Naive thymus-derived CD4-positive, alpha-beta T cell (primary cell): ENCODE measurements at regions not wholly inside any gene's neighbourhood (a gene's known extent, or its start where the extent isn't known, plus 50 kb on each side); places are given as distances from the start of the nearest gene placed in this dataset.

Experiments used
- ATAC-seq: fragments of 150-1000 bp; cut with Tn5 transposase; 2 replicates; pipeline ENCODE4 v1.10.0; 2021; ENCODE audit warnings: mild to moderate bottlenecking, moderate library complexity
- CTCF ChIA-PET: fragments of 350-600 bp; sonication (Branson Sonifier 250); formaldehyde crosslinking; loops from one replicate; lab custom pipeline; 2021; ENCODE audit warnings: antibody characterized with exemption; lab: Charles Lee
- POLR2A ChIA-PET: fragments of 350-600 bp; sonication (Branson Sonifier 250); formaldehyde crosslinking; loops from one replicate; lab custom pipeline; 2021; ENCODE audit warnings: antibody characterized with exemption, inconsistent platforms; lab: Charles Lee
- DNase-seq, 9 donors: peaks; one replicate each; pipeline versions ENCODE4 v3.0.0 to v3.0.0-alpha.2; 2020 to 2022; ENCODE audit warnings: mixed read lengths in 1 of 9
- H3K27ac ChIP-seq: one replicate; pipeline ENCODE4 v1.7.0; 2013; ENCODE audit warnings: mild to moderate bottlenecking, low read depth, low read length, moderate library complexity
- H3K27me3 ChIP-seq, 2 donors: one replicate each; pipeline ENCODE4 v1.7.0; 2013; ENCODE audit warnings: low read length in 2 of 2, mild to moderate bottlenecking in 2 of 2, moderate library complexity in 2 of 2; ENCODE audit not compliant: control insufficient read depth in 2 of 2, insufficient read depth in 2 of 2
- H3K36me3 ChIP-seq, 3 experiments: 1 replicate in 2 of 3; 2 replicates in 1 of 3; pipeline ENCODE4 v1.7.0; 2013; ENCODE audit warnings: low read length in 3 of 3, mild to moderate bottlenecking in 3 of 3, moderate library complexity in 1 of 3; ENCODE audit not compliant: insufficient read depth in 3 of 3, control insufficient read depth in 2 of 3
- H3K4me1 ChIP-seq, 2 donors: one replicate each; pipeline ENCODE4 v1.7.0; 2013; ENCODE audit warnings: low read length in 2 of 2, mild to moderate bottlenecking in 2 of 2, moderate library complexity in 1 of 2; ENCODE audit not compliant: control insufficient read depth in 2 of 2, insufficient read depth in 2 of 2
- H3K4me3 ChIP-seq: 2 replicates; pipeline ENCODE4 v1.7.0; 2013; ENCODE audit warnings: mild to moderate bottlenecking, low read length
- H3K9me3 ChIP-seq, 3 experiments: 1 replicate in 2 of 3; 2 replicates in 1 of 3; pipeline ENCODE4 v1.7.0; 2013; ENCODE audit warnings: low read length in 3 of 3; ENCODE audit not compliant: control insufficient read depth in 2 of 3
- H3K27ac Mint-ChIP-seq, 9 donors: one replicate each; pipeline ENCODE4 v1.8.0; 2020 to 2022; ENCODE audit warnings: mixed read lengths in 9 of 9, mild to moderate bottlenecking in 8 of 9, moderate library complexity in 5 of 9, inconsistent platforms in 2 of 9
- H3K27me3 Mint-ChIP-seq, 5 donors: one replicate each; pipeline ENCODE4 v1.8.0; 2021 to 2022; ENCODE audit warnings: mixed read lengths in 5 of 5, mild to moderate bottlenecking in 1 of 5
- H3K36me3 Mint-ChIP-seq, 5 donors: one replicate each; pipeline ENCODE4 v1.8.0; 2020 to 2022; ENCODE audit warnings: mixed read lengths in 5 of 5, mild to moderate bottlenecking in 3 of 5, inconsistent platforms in 1 of 5
- H3K4me1 Mint-ChIP-seq, 7 donors: one replicate each; pipeline ENCODE4 v1.8.0; 2020 to 2022; ENCODE audit warnings: mixed read lengths in 7 of 7, mild to moderate bottlenecking in 3 of 7, inconsistent platforms in 1 of 7
- H3K4me3 Mint-ChIP-seq, 10 donors: one replicate each; pipeline ENCODE4 v1.8.0; 2020 to 2022; ENCODE audit warnings: mild to moderate bottlenecking in 10 of 10, mixed read lengths in 10 of 10, moderate library complexity in 6 of 10, inconsistent platforms in 2 of 10
- H3K9me3 Mint-ChIP-seq, 11 donors: one replicate each; pipeline ENCODE4 v1.8.0; 2020 to 2022; ENCODE audit warnings: mixed read lengths in 11 of 11, mild to moderate bottlenecking in 4 of 11, inconsistent platforms in 1 of 11, moderate library complexity in 1 of 11
- intact Hi-C, 2 donors: fragments of 100-400 bp; cut with micrococcal nuclease; formaldehyde crosslinking; loops; one replicate each; pipeline ENCODE4 v1.15.1; 2023

GRCh38 chr11:114915871-114916805 is 237.8 kb downstream of the NXPE2 start:
- no peak overlapping the region for H3K4me3 Mint-ChIP-seq
- H3K27ac ChIP-seq: no peak overlapping the region
- H3K27me3 Mint-ChIP-seq: peaks cover 0 to 8% (median 0%) of the 10 kb centered on the region in 5 donors
- ChIA-PET CTCF (no interaction called here), POLR2A (no interaction called here)
- intact Hi-C loops: no loop called here
- no peaks in the 10 kb centered on the region for H3K27me3 ChIP-seq
- H3K36me3 Mint-ChIP-seq: peaks cover 0 to 3% (median 0%) of the 10 kb centered on the region in 5 donors
- DNase-seq (no peak), ATAC-seq (no peak)
- H3K36me3 ChIP-seq: no peaks in the 10 kb centered on the region
- no peaks in the 10 kb centered on the region for H3K9me3 ChIP-seq
- no peaks in the 10 kb centered on the region for H3K4me1 ChIP-seq
- no peak overlapping the region for H3K27ac Mint-ChIP-seq
- peaks cover 0 to 8% (median 0%) of the 10 kb centered on the region in 11 donors for H3K9me3 Mint-ChIP-seq
- H3K4me1 Mint-ChIP-seq: peaks cover 0 to 1% (median 0%) of the 10 kb centered on the region in 7 donors
- H3K4me3 ChIP-seq: no peak overlapping the region

GRCh38 chr11:114918286-114918685 is 240.0 kb downstream of the NXPE2 start:
- Mint-ChIP-seq H3K4me1 (peaks cover 0 to 1% (median 0%) of the 10 kb centered on the region in 7 donors), H3K9me3 (peaks cover 0 to 4% (median 0%) of the 10 kb centered on the region in 11 donors), H3K27me3 (peaks cover 0 to 4% (median 0%) of the 10 kb centered on the region in 5 donors), H3K27ac (no peak overlapping the region), H3K36me3 (no peaks in the 10 kb centered on the region), H3K4me3 (no peak overlapping the region)
- POLR2A ChIA-PET: no interaction called here
- Histone ChIP-seq H3K27me3 (no peaks in the 10 kb centered on the region), H3K4me1 (no peaks in the 10 kb centered on the region), H3K4me3 (no peak overlapping the region), H3K27ac (no peak overlapping the region), H3K9me3 (no peaks in the 10 kb centered on the region), H3K36me3 (no peaks in the 10 kb centered on the region)
- CTCF ChIA-PET: no interaction called here
- DNase-seq (no peak), ATAC-seq (no peak)
- intact Hi-C loops: no loop called here

- intact Hi-C loops: no loop called here
- no peaks in the 10 kb centered on the region for H3K4me1 Mint-ChIP-seq
- Histone ChIP-seq H3K4me3 (no peak overlapping the region), H3K4me1 (no peaks in the 10 kb centered on the region), H3K27me3 (no peaks in the 10 kb centered on the region), H3K9me3 (no peaks in the 10 kb centered on the region), H3K36me3 (no peaks in the 10 kb centered on the region), H3K27ac (no peak overlapping the region)
- DNase-seq: no peak
- no peak overlapping the region for H3K27ac Mint-ChIP-seq
- POLR2A ChIA-PET: no interaction called here
- H3K4me3 Mint-ChIP-seq: no peak overlapping the region
- no peaks in the 10 kb centered on the region for H3K36me3 Mint-ChIP-seq
- CTCF ChIA-PET: no interaction called here
- H3K9me3 Mint-ChIP-seq: peaks cover 0 to 8% (median 0%) of the 10 kb centered on the region in 11 donors
- H3K27me3 Mint-ChIP-seq: peaks cover 0 to 4% (median 0%) of the 10 kb centered on the region in 5 donors
- ATAC-seq: no peak
Measured at GRCh38 chr11:114921697-114922096, 243.4 kb downstream of the NXPE2 start.

GRCh38 chr11:114924042-114924441 is 245.7 kb downstream of the NXPE2 start:
- H3K4me3 Mint-ChIP-seq: no peak overlapping the region
- peaks cover 0 to 4% (median 0%) of the 10 kb centered on the region in 5 donors for H3K27me3 Mint-ChIP-seq
- no peaks in the 10 kb centered on the region for H3K36me3 Mint-ChIP-seq
- Histone ChIP-seq H3K4me3 (no peak overlapping the region), H3K36me3 (no peaks in the 10 kb centered on the region), H3K27ac (no peak overlapping the region), H3K4me1 (no peaks in the 10 kb centered on the region), H3K9me3 (no peaks in the 10 kb centered on the region), H3K27me3 (no peaks in the 10 kb centered on the region)
- intact Hi-C loops: no loop called here
- H3K27ac Mint-ChIP-seq: no peak overlapping the region
- ChIA-PET POLR2A (no interaction called here), CTCF (no interaction called here)
- no peaks in the 10 kb centered on the region for H3K4me1 Mint-ChIP-seq
- DNase-seq: no peak
- H3K9me3 Mint-ChIP-seq: peaks cover 0 to 12% (median 0%) of the 10 kb centered on the region in 11 donors
- ATAC-seq: no peak

GRCh38 chr11:114925591-114925990 is 247.3 kb downstream of the NXPE2 start:
- H3K36me3 Mint-ChIP-seq: no peaks in the 10 kb centered on the region
- Histone ChIP-seq H3K4me3 (no peak overlapping the region), H3K4me1 (no peaks in the 10 kb centered on the region), H3K27ac (no peak overlapping the region), H3K9me3 (no peaks in the 10 kb centered on the region), H3K27me3 (no peaks in the 10 kb centered on the region), H3K36me3 (no peaks in the 10 kb centered on the region)
- H3K27me3 Mint-ChIP-seq: peaks cover 0 to 4% (median 0%) of the 10 kb centered on the region in 5 donors
- intact Hi-C loops: no loop called here
- ChIA-PET CTCF (no interaction called here), POLR2A (no interaction called here)
- H3K27ac Mint-ChIP-seq: no peak overlapping the region
- DNase-seq (no peak), ATAC-seq (no peak)
- H3K4me3 Mint-ChIP-seq: no peak overlapping the region
- no peaks in the 10 kb centered on the region for H3K4me1 Mint-ChIP-seq
- H3K9me3 Mint-ChIP-seq: peaks cover 0 to 12% (median 0%) of the 10 kb centered on the region in 11 donors

- no peaks in the 10 kb centered on the region for H3K36me3 Mint-ChIP-seq
Measured at GRCh38 chr11:114928260-114928870, 250.0 kb downstream of the NXPE2 start.

More at GRCh38 chr11:114928260-114928870, 250.0 kb downstream of the NXPE2 start:
- DNase-seq (no peak), ATAC-seq (no peak)
- H3K27ac ChIP-seq: no peak overlapping the region
- POLR2A ChIA-PET: no interaction called here
- H3K4me3 Mint-ChIP-seq: no peak overlapping the region
- no peaks in the 10 kb centered on the region for H3K4me1 Mint-ChIP-seq
- H3K9me3 ChIP-seq: no peaks in the 10 kb centered on the region
- intact Hi-C loops: no loop called here
- CTCF ChIA-PET: no interaction called here
- H3K27ac Mint-ChIP-seq: no peak overlapping the region
- no peaks in the 10 kb centered on the region for H3K36me3 ChIP-seq
- no peaks in the 10 kb centered on the region for H3K27me3 ChIP-seq
- H3K9me3 Mint-ChIP-seq: peaks cover 0 to 15% (median 3%) of the 10 kb centered on the region in 11 donors
- peaks cover 0 to 6% (median 3%) of the 10 kb centered on the region in 5 donors for H3K27me3 Mint-ChIP-seq
- no peak overlapping the region for H3K4me3 ChIP-seq
- H3K4me1 ChIP-seq: no peaks in the 10 kb centered on the region
